ENCODE measurements at regions not wholly inside any gene's neighbourhood (a gene's known extent, or its start where the extent isn't known, plus 50 kb on each side); places are given as distances from the start of the nearest gene placed in this dataset.

DNA sequence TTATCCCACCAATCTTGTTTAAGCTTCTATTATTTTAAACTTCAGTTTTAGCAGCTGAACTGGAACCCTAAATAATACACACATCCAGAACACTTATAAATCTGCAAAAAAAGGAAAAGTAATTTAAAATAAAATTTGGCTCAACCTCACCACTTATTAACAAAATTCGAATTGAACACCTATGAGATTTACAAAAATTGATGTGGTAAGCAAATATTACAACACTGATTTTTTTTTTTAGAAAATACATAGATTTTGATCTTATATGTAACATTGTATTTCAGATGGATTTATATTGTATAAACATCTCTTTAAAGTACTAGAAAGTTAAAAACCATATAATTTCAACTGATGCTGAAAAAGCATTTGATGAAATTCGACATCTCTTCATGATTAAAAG lies 81.3 kb upstream of the DYNAP start:
- TF ChIP-seq, protein P1, sequence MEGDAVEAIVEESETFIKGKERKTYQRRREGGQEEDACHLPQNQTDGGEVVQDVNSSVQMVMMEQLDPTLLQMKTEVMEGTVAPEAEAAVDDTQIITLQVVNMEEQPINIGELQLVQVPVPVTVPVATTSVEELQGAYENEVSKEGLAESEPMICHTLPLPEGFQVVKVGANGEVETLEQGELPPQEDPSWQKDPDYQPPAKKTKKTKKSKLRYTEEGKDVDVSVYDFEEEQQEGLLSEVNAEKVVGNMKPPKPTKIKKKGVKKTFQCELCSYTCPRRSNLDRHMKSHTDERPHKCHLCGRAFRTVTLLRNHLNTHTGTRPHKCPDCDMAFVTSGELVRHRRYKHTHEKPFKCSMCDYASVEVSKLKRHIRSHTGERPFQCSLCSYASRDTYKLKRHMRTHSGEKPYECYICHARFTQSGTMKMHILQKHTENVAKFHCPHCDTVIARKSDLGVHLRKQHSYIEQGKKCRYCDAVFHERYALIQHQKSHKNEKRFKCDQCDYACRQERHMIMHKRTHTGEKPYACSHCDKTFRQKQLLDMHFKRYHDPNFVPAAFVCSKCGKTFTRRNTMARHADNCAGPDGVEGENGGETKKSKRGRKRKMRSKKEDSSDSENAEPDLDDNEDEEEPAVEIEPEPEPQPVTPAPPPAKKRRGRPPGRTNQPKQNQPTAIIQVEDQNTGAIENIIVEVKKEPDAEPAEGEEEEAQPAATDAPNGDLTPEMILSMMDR (IDR thresholded peaks at IDR 0.05) = no peak
- TF ChIP-seq ZFX (IDR thresholded peaks at IDR 0.05; ENCODE audit: borderline replicate concordance) = no peak
- no peak overlapping the region for H3K27ac ChIP-seq

DNA sequence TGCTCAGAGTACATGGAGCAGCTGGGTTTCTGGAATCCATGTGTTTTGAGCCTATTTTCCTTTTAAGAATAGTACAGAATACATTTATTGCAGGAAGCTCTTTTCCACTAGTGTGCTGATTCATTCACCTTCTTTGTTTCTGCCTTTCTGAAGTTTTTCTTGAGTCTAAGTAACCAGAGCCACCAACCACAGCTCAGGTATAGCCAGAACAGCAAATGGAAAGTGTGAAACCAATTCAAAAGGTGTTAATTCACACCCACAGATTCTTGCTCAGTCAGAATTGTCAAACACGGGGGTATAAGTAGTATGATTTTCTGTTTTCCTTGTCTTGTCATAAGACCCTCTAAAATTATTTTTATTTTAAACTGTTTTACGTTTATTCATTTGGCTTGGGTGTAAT lies 75.9 kb upstream of the DYNAP start:
- TF ChIP-seq, protein P1 (IDR thresholded peaks at IDR 0.05) = no peak
- no peak for TF ChIP-seq ZFX (IDR thresholded peaks at IDR 0.05; ENCODE audit: borderline replicate concordance)

DNA sequence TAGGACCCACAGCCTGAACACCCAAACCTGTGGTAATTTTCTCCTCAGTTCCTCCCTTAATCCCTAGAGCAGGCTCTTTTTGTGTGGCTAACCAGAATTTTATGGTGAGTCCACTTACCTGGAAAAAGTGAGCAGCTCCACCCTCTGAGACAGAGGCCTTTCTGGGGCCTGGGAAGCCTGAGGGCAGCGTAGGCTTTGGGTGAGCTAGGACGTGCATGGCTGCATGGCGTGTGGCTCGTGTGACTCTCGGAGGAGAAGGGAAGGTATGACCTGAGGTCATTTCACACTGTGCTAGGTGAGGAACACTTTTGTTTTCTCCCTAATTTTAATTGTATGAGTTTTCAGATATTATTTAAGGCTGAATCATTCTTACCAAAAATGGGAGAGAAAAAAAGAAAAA lies 73.5 kb upstream of the DYNAP start:
- TF ChIP-seq, protein P1 (IDR thresholded peaks at IDR 0.05) = no peak
- TF ChIP-seq ZFX (IDR thresholded peaks at IDR 0.05; ENCODE audit: borderline replicate concordance) = no peak
- H3K27ac ChIP-seq = no peak overlapping the region

More for the DNA sequence above, 75.9 kb upstream of the DYNAP start:
- no peak overlapping the region for H3K27ac ChIP-seq

DNA sequence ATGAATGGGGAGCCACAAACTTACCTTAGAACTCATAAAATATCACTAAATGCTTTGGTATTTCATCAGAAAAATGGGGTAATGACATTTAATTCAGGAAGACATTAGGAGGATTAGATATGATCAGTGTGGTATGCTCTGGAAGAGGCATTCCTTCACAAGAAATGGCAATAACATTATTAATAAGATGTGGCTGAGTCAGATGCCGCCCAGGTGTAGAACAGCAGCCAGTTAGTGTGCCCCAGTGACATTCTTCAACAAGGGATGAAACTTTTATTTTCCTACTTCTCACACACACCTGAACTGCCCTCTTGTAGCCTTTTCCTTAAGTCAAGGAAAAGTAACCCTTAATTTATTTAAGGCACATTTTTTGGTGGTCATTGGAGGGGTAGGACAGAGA lies 69.2 kb upstream of the DYNAP start:
- no peak for TF ChIP-seq ZFX (IDR thresholded peaks at IDR 0.05; ENCODE audit: borderline replicate concordance)
- TF ChIP-seq, protein P1 (IDR thresholded peaks at IDR 0.05) = no peak
- H3K27ac ChIP-seq = no peak overlapping the region

DNA sequence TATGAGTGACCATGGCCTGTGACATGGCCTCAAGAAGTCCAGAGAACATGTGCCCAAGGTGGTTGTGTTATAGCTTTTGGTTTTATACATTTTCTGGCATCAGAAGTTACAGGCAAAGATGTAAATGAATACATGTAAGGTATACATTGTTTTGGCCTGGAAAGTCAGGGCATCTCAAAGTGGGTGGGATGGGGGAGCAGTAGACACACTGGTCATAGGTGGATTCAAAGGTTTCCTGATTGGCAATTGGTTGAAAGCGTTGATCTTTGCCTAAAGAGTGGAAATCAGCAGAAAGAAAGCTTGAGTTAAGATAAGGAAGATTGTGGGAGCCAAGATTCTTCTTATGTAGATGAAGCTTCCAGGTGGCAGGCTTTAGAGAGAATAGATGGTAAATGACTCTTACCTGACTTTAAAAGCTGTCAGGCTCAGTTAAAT lies 62.1 kb upstream of the DYNAP start:
- TF ChIP-seq, protein P1 (IDR thresholded peaks at IDR 0.05) = no peak
- TF ChIP-seq ZFX (IDR thresholded peaks at IDR 0.05; ENCODE audit: borderline replicate concordance) = no peak
- no peak overlapping the region for H3K27ac ChIP-seq

DNA sequence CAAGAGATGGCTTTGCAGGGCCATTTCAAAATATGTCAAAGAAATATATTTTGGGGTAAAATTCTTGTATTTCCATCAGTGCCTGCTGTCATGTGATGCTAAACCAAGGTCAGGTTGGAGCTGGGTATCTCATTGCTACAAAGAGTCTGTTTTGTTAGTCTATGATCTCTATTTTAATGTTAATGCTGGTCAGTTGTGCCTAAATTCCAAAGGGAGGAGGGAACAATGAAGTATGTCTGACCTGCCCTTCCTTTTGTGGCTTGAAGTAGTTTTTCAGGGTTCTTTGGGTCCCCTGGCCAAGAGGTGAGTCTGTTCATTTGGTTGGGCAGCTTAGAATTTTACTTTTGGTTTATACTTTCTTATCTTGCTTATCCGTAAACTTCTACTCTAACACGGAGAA lies 61.6 kb upstream of the DYNAP start:
- TF ChIP-seq ZFX (IDR thresholded peaks at IDR 0.05; ENCODE audit: borderline replicate concordance) = no peak
- TF ChIP-seq, protein P1 (IDR thresholded peaks at IDR 0.05) = no peak
- H3K27ac ChIP-seq = no peak overlapping the region

DNA sequence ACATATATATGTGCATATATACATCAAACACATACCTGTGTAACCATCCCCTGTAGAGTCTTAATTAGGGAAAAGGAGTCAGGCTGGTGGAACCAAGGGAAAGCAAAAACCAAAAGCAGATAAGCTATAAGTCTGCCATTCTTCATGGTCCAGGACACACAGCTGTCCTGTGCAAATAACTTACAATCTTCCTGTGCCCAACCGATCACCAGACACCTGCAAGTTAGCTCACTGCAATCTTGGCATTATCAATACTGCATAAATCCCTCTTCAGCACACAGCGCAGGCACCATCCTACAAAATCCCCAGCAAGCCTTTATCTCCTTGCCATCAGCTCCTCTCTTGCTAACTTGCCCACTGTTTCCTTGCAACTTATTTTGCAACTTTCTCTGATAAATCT lies 60.8 kb upstream of the DYNAP start:
- TF ChIP-seq, protein P1 (IDR thresholded peaks at IDR 0.05) = no peak
- TF ChIP-seq ZFX (IDR thresholded peaks at IDR 0.05; ENCODE audit: borderline replicate concordance) = no peak
- no peak overlapping the region for H3K27ac ChIP-seq
